AG04450 (cell line): ENCODE measurements at regions not wholly inside any gene's neighbourhood (a gene's known extent, or its start where the extent isn't known, plus 50 kb on each side); places are given as distances from the start of the nearest gene placed in this dataset.
A peak's percentile ranks its signal among the peaks of the same experiment; 100 is the strongest.

Experiments used
- CTCF ChIA-PET: fragments of 300-600, 350-600 bp; formaldehyde crosslinking; extraction: SDS; loops from one replicate; lab custom pipeline; 2022; ENCODE audit warnings: antibody characterized with exemption, inconsistent platforms; lab: Charles Lee
- POLR2A ChIA-PET: fragments of 350-600 bp; formaldehyde crosslinking; extraction: SDS; loops from one replicate; lab custom pipeline; 2021; ENCODE audit warnings: antibody characterized with exemption, inconsistent platforms; lab: Yijun Ruan, JAX
- DNase-seq: peaks from one replicate; pipeline ENCODE4 v3.0.0-alpha.2; 2011; ENCODE audit warnings: low read depth, low spot score
- H3K27ac ChIP-seq: one replicate; pipeline ENCODE4 v1.5.1; 2012; ENCODE audit warnings: low read depth, low read length, control low read depth
- H3K27me3 ChIP-seq: one replicate; pipeline ENCODE4 v1.6.0; 2012; ENCODE audit warnings: low read length; ENCODE audit not compliant: control insufficient read depth, insufficient read depth
- H3K4me3 ChIP-seq: 2 replicates; pipeline ENCODE4 v1.5.1; 2011; ENCODE audit warnings: mild to moderate bottlenecking, low read depth, low read length, control low read depth
- H3K9me3 ChIP-seq: 2 replicates; pipeline ENCODE4 v1.5.1; 2012; ENCODE audit warnings: low read length; ENCODE audit not compliant: control insufficient read depth, insufficient read depth
- CTCF ChIP-seq: IDR thresholded peaks from 2 replicates; pipeline ENCODE4 v1.5.1; 2011; ENCODE audit warnings: low read depth, low read length, control low read depth, inconsistent platforms

GRCh38 chr3:104291437-104291851, 1075.3 kb upstream of the ALCAM start:
- DNase-seq: no peak
- POLR2A ChIA-PET: no interaction called here
- Histone ChIP-seq H3K4me3 (peak overlapping the region; percentile 35), H3K9me3 (peaks cover 4% of the 10 kb centered on the region; the same call in 1 of the 2 replicates), H3K27ac (no peak overlapping the region), H3K27me3 (no peaks in the 10 kb centered on the region)
- CTCF ChIA-PET: interaction anchor here (0.6 to 1.9 kb wide), 2 partner anchors 15 to 18 kb away, joined by 3 to 4 read pairs; no protein-coding TSS in a partner anchor
- no peak for TF ChIP-seq CTCF

- Histone ChIP-seq H3K9me3 (peaks cover 4% of the 10 kb centered on the region; the same call in 1 of the 2 replicates), H3K27me3 (no peaks in the 10 kb centered on the region), H3K4me3 (peak overlapping the region; percentile 34), H3K27ac (no peak overlapping the region)
- TF ChIP-seq CTCF: no peak
- ChIA-PET CTCF (interaction anchor here (1.9 kb wide), 1 partner anchor 19 kb away, joined by 4 read pairs; no protein-coding TSS in a partner anchor), POLR2A (no interaction called here)
- no peak for DNase-seq
Observed at GRCh38 chr3:104291878-104292277, 1074.8 kb upstream of the ALCAM start.

GRCh38 chr3:104297617-104298016, 1069.1 kb upstream of the ALCAM start:
- no peak for TF ChIP-seq CTCF
- Histone ChIP-seq H3K27ac (no peak overlapping the region), H3K27me3 (no peaks in the 10 kb centered on the region), H3K9me3 (no peaks in the 10 kb centered on the region), H3K4me3 (no peak overlapping the region)
- POLR2A ChIA-PET: no interaction called here
- DNase-seq: no peak
- CTCF ChIA-PET: no interaction called here

GRCh38 chr3:104298662-104299061, 1068.0 kb upstream of the ALCAM start:
- no peak overlapping the region for H3K27ac ChIP-seq
- no peak for TF ChIP-seq CTCF
- ChIA-PET CTCF (no interaction called here), POLR2A (no interaction called here)
- no peaks in the 10 kb centered on the region for H3K27me3 ChIP-seq
- no peak for DNase-seq
- no peaks in the 10 kb centered on the region for H3K9me3 ChIP-seq
- H3K4me3 ChIP-seq: no peak overlapping the region

- ChIA-PET CTCF (no interaction called here), POLR2A (no interaction called here)
- no peak overlapping the region for H3K4me3 ChIP-seq
- no peaks in the 10 kb centered on the region for H3K27me3 ChIP-seq
- no peaks in the 10 kb centered on the region for H3K9me3 ChIP-seq
- no peak for DNase-seq
- H3K27ac ChIP-seq: no peak overlapping the region
- no peak for TF ChIP-seq CTCF
Observed at GRCh38 chr3:104316118-104316517, 1050.6 kb upstream of the ALCAM start.
